Frontal cortex (tissue), 3 donors: ENCODE measurements at regions not wholly inside any gene's neighbourhood (a gene's known extent, or its start where the extent isn't known, plus 50 kb on each side); places are given as distances from the start of the nearest gene placed in this dataset.
"Not testable (repeated sequence)": the region's sequence is repeated elsewhere in the genome, so short reads cannot be mapped to it uniquely, and the experiment has no call there.

ENCODE experiments used
- DNase-seq, 2 donors: peaks; one replicate each; pipeline ENCODE4 v3.0.0; 2012; ENCODE audit warnings: low spot score in 2 of 2
- FAIRE-seq: peaks from 2 replicates; lab custom pipeline; 2012; peaks lifted over from hg19 to GRCh38; lab: Jason Lieb, UNC
- donor health status: control.
- donor health status: control.
- donor health status: control.

GRCh38 chr17:51479303-51479702 is 219.0 kb downstream of the UTP18 start:
- DNase-seq (no peak), FAIRE-seq (no peak)

GRCh38 chr17:51481370-51481769 is 221.0 kb downstream of the UTP18 start:
- DNase-seq (no peak), FAIRE-seq (no peak)

GRCh38 chr17:51482248-51482647 is 221.9 kb downstream of the UTP18 start:
- not testable (repeated sequence) for DNase-seq
- FAIRE-seq = peak; percentile 91

GRCh38 chr17:51486091-51486490 is 225.7 kb downstream of the UTP18 start:
- DNase-seq = no peak

GRCh38 chr17:51486885-51487520 is 226.7 kb downstream of the UTP18 start:
- FAIRE-seq = no peak

More at GRCh38 chr17:51486091-51486490, 225.7 kb downstream of the UTP18 start:
- no peak for FAIRE-seq

GRCh38 chr17:51487947-51488346 is 227.6 kb downstream of the UTP18 start:
- DNase-seq = no peak
- no peak for FAIRE-seq

More at GRCh38 chr17:51486885-51487520, 226.7 kb downstream of the UTP18 start:
- DNase-seq = no peak

- no peak for FAIRE-seq
- no peak for DNase-seq
Observed at GRCh38 chr17:51491416-51491815, 231.1 kb downstream of the UTP18 start.

GRCh38 chr17:51493206-51493605 is 232.9 kb downstream of the UTP18 start:
- FAIRE-seq (no peak), DNase-seq (no peak)

- DNase-seq = no peak
- FAIRE-seq = no peak
Observed at GRCh38 chr17:51496378-51496777, 236.0 kb downstream of the UTP18 start.

GRCh38 chr17:51499897-51500296 is 239.6 kb downstream of the UTP18 start:
- FAIRE-seq = no peak
- no peak for DNase-seq

- DNase-seq (no peak), FAIRE-seq (no peak)
Observed at GRCh38 chr17:51500454-51500853, 240.1 kb downstream of the UTP18 start.

- no peak for FAIRE-seq
- no peak for DNase-seq
Observed at GRCh38 chr17:51505450-51505849, 245.1 kb downstream of the UTP18 start.

- FAIRE-seq = no peak
- no peak for DNase-seq
Observed at GRCh38 chr17:51507444-51507843, 247.1 kb downstream of the UTP18 start.

GRCh38 chr17:51508048-51508447 is 247.7 kb downstream of the UTP18 start:
- FAIRE-seq (no peak), DNase-seq (no peak)

- DNase-seq = no peak
- no peak for FAIRE-seq
Observed at GRCh38 chr17:51510940-51511339, 250.6 kb downstream of the UTP18 start.

- FAIRE-seq (no peak), DNase-seq (no peak)
Observed at GRCh38 chr17:51512220-51512907, 252.0 kb downstream of the UTP18 start.

- FAIRE-seq = no peak
- DNase-seq = no peak
Observed at GRCh38 chr17:51516924-51517323, 256.6 kb downstream of the UTP18 start.

- no peak for DNase-seq
- no peak for FAIRE-seq
Observed at GRCh38 chr17:51524524-51524923, 264.2 kb downstream of the UTP18 start.

GRCh38 chr17:51526507-51526906 is 266.2 kb downstream of the UTP18 start:
- FAIRE-seq = no peak
- no peak for DNase-seq

GRCh38 chr17:51527225-51527982 is 267.1 kb downstream of the UTP18 start:
- DNase-seq = no peak
- no peak for FAIRE-seq

- FAIRE-seq = no peak
- no peak for DNase-seq
Observed at GRCh38 chr17:51528111-51528510, 267.8 kb downstream of the UTP18 start.
